HEK293T (cell line): ENCODE measurements at regions not wholly inside any gene's neighbourhood (a gene's known extent, or its start where the extent isn't known, plus 50 kb on each side); places are given as distances from the start of the nearest gene placed in this dataset.

ENCODE experiments used
- BHLHE40 ChIP-seq: fragments of 450-650 bp; IDR thresholded peaks from 2 replicates; pipeline ENCODE4 v1.6.1; 2016; ENCODE audit warnings: mild to moderate bottlenecking, moderate library complexity, borderline replicate concordance
- FOXA1 ChIP-seq: fragments of 450-650 bp; IDR thresholded peaks from 2 replicates; pipeline ENCODE4 v1.6.1; 2016; ENCODE audit warnings: mild to moderate bottlenecking
- FOXK2 ChIP-seq: fragments of 450-650 bp; IDR thresholded peaks from 2 replicates; pipeline ENCODE4 v1.6.1; 2016; ENCODE audit warnings: mild to moderate bottlenecking
- NFRKB ChIP-seq: fragments of 450-650 bp; IDR thresholded peaks from 2 replicates; pipeline ENCODE4 v1.6.1; 2016; ENCODE audit warnings: mild to moderate bottlenecking, moderate library complexity
- SP1 ChIP-seq: fragments of 450-650 bp; IDR thresholded peaks from 2 replicates; pipeline ENCODE4 v1.6.1; 2017
- SUZ12 ChIP-seq: fragments of 450-650 bp; IDR thresholded peaks from 2 replicates; pipeline ENCODE4 v1.6.1; 2016; ENCODE audit warnings: mild to moderate bottlenecking
- TARDBP ChIP-seq: fragments of 450-650 bp; IDR thresholded peaks from 2 replicates; pipeline ENCODE4 v1.6.1; 2016

GRCh38 chr5:171630350-171631065 lies 155.1 kb upstream of the SMIM23 start:
- TF ChIP-seq NFRKB (no peak), SUZ12 (no peak), TARDBP (no peak), BHLHE40 (no peak), FOXK2 (no peak), SP1 (no peak), FOXA1 (no peak)
